IPS-18a (cell line): ENCODE measurements at regions not wholly inside any gene's neighbourhood (a gene's known extent, or its start where the extent isn't known, plus 50 kb on each side); places are given as distances from the start of the nearest gene placed in this dataset.
"Not testable (repeated sequence)": the region's sequence is repeated elsewhere in the genome, so short reads cannot be mapped to it uniquely, and the experiment has no call there.

Experiments
- H3K27ac ChIP-seq: one replicate; pipeline ENCODE4 v1.5.1; 2013; ENCODE audit warnings: low read length
- H3K27me3 ChIP-seq: one replicate; pipeline ENCODE4 v1.6.1; 2013; ENCODE audit warnings: mild to moderate bottlenecking, low read length; ENCODE audit not compliant: control insufficient read depth, insufficient read depth
- H3K36me3 ChIP-seq: one replicate; pipeline ENCODE4 v1.6.1; 2013; ENCODE audit warnings: low read depth, low read length; ENCODE audit not compliant: control insufficient read depth
- H3K4me1 ChIP-seq: one replicate; pipeline ENCODE4 v1.6.1; 2013; ENCODE audit warnings: low read depth, low read length; ENCODE audit not compliant: control insufficient read depth
- H3K4me3 ChIP-seq: one replicate; pipeline ENCODE4 v1.5.1; 2013; ENCODE audit warnings: low read length
- H3K9ac ChIP-seq: one replicate; pipeline ENCODE4 v1.6.1; 2013; ENCODE audit warnings: mild to moderate bottlenecking, low read length, moderate library complexity
- H3K9me3 ChIP-seq: one replicate; pipeline ENCODE4 v1.6.1; 2013; ENCODE audit warnings: low read depth, low read length; ENCODE audit not compliant: control insufficient read depth

DNA sequence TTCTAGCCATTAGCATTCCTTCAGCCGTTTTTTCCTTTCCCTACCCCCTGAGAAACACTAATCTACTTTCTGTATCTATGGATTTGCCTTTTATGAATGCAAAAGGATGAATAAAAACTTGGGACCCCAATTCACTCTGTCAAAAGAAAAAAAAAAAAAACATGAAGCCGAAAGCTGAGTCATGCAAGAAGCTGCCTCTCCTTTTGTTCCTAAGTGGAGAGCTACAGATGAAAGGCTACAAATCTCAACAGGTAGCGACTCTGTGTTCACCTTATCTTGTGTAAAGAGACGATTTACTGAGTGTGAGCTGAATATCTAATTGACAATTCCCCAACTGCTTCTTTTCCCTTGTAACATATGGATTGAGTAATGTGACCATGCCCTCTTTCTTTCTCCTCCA is 1072.8 kb downstream of the UQCRFS1 start:
- Histone ChIP-seq H3K27ac (no peak overlapping the region), H3K9ac (no peak overlapping the region), H3K36me3 (no peaks in the 10 kb centered on the region), H3K27me3 (no peaks in the 10 kb centered on the region), H3K4me3 (no peak overlapping the region), H3K4me1 (peaks cover 4% of the 10 kb centered on the region), H3K9me3 (no peaks in the 10 kb centered on the region)

DNA sequence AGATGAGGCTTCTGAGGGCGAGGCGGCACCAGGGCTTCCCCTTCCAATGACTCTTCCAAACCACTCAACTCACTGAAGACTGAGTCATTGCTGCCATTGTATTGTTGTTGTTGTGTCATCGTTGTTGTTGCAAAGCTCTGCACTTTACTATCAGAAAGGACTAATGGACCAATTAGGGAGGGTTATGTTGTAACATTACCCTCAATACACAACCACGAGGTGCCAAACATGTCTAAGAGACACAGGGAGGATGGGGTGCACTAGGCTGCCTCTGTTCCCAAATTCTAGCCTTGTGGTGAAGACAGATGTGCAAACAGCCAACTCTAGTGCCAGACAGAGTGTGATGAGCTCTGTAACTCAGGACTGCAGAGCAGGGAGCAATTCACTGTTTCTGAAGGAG is 1075.2 kb downstream of the UQCRFS1 start:
- no peak overlapping the region for H3K27ac ChIP-seq
- H3K27me3 ChIP-seq: no peaks in the 10 kb centered on the region
- H3K9ac ChIP-seq: no peak overlapping the region
- H3K4me3 ChIP-seq: no peak overlapping the region
- H3K36me3 ChIP-seq: no peaks in the 10 kb centered on the region
- peaks cover under 1% of the 10 kb centered on the region for H3K4me1 ChIP-seq
- H3K9me3 ChIP-seq: no peaks in the 10 kb centered on the region

DNA sequence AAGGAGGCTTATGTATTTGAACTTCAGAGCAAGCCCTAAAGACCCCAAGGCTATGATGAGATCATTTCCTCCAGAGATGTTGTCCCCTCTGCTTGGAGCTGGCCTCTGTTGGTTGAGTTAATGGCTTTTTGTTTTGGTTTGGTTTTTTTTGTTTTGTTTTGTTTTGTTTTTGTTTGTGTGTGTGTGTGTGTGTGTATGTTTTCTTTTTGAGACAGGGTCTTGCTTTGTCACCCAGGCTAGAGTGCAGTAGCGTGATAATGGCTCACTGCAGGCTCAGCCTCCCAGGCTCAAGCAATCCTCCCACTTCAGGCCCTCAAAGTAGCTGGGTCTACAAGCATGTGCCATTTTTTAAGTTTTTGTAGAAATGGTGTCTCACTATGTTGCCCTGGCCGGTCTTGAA is 1076.2 kb downstream of the UQCRFS1 start:
- H3K9ac ChIP-seq: no peak overlapping the region
- no peaks in the 10 kb centered on the region for H3K36me3 ChIP-seq
- no peaks in the 10 kb centered on the region for H3K4me1 ChIP-seq
- H3K9me3 ChIP-seq: no peaks in the 10 kb centered on the region
- no peak overlapping the region for H3K27ac ChIP-seq
- no peaks in the 10 kb centered on the region for H3K27me3 ChIP-seq
- no peak overlapping the region for H3K4me3 ChIP-seq

DNA sequence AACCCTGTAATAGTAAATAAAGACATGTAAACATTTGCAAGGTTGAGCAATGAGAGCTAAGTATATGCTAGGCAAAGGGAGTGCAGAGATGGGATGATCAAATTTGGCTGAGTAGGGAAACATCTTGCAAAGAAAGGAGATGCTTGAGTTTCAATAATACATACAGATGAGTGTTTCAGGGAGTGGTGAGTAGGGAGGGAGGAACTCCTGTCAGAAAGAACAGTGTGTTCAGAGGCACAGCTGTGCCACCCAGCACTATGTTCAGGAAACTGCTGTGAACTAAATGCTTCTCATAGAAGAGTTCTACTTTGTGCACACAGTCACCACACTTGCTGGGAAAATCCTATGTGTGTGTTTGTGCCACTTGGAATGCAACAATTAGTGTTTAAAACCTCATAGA is 1077.1 kb downstream of the UQCRFS1 start:
- Histone ChIP-seq H3K4me1 (no peaks in the 10 kb centered on the region), H3K36me3 (no peaks in the 10 kb centered on the region), H3K27me3 (no peaks in the 10 kb centered on the region), H3K4me3 (no peak overlapping the region), H3K9ac (no peak overlapping the region), H3K27ac (no peak overlapping the region), H3K9me3 (no peaks in the 10 kb centered on the region)

DNA sequence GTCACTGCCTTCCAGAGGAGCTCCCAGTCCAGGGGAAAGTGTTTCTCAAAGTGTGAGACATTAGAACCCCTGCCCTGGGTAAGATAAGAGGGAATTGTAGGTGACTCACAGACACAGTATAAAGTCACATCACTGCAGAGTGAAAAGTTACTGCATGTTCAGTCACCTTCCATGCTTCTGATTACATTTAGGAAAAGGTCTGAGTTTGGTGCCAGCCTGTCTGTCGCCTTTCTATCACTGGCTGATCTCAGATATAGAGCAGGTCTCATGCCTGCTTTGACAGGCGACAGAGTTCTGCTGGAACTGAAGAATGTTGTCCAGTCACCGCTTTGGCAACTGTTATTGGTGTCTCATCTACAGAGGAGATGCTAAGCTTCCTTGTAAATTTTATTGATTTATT is 1078.6 kb downstream of the UQCRFS1 start:
- H3K4me3 ChIP-seq: no peak overlapping the region
- H3K4me1 ChIP-seq: peaks cover 6% of the 10 kb centered on the region
- H3K27ac ChIP-seq: no peak overlapping the region
- no peaks in the 10 kb centered on the region for H3K9me3 ChIP-seq
- no peaks in the 10 kb centered on the region for H3K27me3 ChIP-seq
- no peaks in the 10 kb centered on the region for H3K36me3 ChIP-seq
- no peak overlapping the region for H3K9ac ChIP-seq

DNA sequence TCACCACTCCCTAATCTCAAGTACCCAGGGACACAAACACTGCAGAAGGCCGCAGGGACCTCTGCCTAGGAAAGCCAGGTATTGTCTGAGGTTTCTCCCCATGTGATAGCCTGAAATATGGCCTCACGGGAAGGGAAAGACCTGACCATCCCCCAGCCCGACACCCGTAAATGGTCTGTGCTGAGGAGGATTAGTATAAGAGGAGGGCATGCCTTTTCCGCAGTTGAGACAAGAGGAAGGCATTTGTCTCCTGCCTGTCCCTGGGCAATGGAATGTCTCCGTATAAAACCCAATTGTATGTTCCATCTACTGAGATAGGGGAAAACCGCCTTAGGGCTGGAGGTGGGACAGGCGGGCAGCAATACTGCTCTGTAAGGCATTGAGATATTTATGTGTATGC is 1082.1 kb downstream of the UQCRFS1 start:
- H3K9me3 ChIP-seq: not testable (repeated sequence)

DNA sequence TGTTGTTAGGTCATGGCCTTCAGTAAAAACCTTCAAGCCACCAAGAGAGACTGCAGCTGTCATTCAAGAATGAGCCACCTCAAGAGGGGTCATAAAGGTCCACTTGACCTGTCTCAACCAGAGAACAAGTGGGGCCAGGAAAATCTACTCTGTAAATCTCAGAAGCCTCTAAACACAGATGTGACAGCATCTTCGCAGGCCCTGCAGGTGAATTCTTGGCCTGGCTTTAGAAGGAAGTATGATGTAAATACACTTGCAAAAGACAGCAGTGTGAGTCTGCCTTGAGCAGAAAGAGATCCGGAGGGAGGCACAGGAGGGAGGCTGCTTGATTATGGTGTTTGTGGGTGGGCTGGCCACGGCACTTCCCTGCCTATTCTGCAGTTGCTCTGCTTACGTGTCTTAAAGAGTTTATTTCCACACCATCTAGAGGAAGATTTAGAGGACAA is 1082.9 kb downstream of the UQCRFS1 start:
- H3K9me3 ChIP-seq: no peaks in the 10 kb centered on the region
- H3K4me3 ChIP-seq: no peak overlapping the region
- no peaks in the 10 kb centered on the region for H3K36me3 ChIP-seq
- peaks cover 6% of the 10 kb centered on the region for H3K4me1 ChIP-seq
- no peak overlapping the region for H3K9ac ChIP-seq
- H3K27ac ChIP-seq: no peak overlapping the region
- H3K27me3 ChIP-seq: no peaks in the 10 kb centered on the region

More for the DNA sequence above, 1082.1 kb downstream of the UQCRFS1 start:
- not testable (repeated sequence) for H3K4me3 ChIP-seq, H3K36me3 ChIP-seq, H3K27ac ChIP-seq, H3K4me1 ChIP-seq, H3K9ac ChIP-seq, H3K27me3 ChIP-seq

DNA sequence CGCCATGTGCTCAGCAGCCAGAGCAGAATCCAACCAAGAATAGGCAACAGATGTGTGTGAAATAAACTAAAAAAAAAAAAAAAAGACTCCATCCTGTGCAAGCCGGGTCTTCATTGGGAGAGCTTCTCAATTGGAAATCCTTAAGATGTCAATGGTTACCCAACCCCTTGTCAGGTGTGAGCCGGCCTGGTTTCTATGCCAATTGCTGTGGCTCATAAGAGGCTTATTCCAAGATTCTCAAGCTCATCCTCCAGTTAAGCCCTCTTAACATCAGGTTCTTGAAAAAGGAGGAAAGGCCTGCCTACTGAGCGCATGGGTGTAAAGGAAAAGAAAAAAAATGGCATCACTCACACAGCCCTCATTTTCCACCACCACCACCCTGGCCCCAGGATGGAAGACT is 1084.6 kb downstream of the UQCRFS1 start:
- Histone ChIP-seq H3K27ac (no peak overlapping the region), H3K4me3 (no peak overlapping the region), H3K9me3 (no peaks in the 10 kb centered on the region), H3K9ac (no peak overlapping the region), H3K4me1 (peaks cover 6% of the 10 kb centered on the region), H3K36me3 (no peaks in the 10 kb centered on the region), H3K27me3 (no peaks in the 10 kb centered on the region)

DNA sequence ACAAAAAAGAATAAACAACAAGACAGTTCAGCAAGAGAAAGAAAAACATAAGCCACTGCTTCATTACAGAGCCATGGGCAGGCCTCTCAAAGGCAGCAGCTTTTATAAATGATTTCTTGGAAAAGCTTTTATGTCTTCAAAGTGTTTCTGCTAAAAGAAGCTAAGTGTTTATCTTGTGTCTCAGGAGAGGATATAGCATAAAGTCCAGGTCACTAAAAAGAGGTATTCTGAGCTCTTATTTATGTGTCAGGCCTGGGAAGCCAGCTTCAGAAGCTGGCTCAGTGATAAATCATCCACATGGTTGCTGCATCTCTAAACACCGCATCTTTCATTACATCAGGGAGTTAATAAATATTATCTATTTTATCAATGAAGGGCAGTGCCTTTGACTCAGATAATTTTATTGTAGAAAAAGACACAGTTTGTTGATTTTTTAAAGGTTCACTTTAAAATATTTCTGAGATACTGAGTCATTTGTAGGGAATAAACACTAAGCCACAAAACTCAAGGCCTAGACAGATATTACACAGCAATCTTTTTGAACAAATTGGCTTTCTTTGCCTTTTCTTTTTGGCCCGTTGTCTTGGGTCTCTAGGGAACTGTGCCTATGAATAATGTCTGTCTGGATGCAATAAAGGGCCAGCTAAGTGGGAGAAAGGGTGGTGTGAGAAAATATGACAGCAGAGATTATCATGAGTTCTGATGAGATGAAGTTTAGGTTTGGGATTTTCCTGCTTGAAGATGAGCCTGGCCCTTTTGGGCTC is 1086.6 kb downstream of the UQCRFS1 start:
- no peaks in the 10 kb centered on the region for H3K36me3 ChIP-seq
- no peaks in the 10 kb centered on the region for H3K9me3 ChIP-seq
- H3K9ac ChIP-seq: no peak overlapping the region
- no peaks in the 10 kb centered on the region for H3K27me3 ChIP-seq
- peaks cover 6% of the 10 kb centered on the region for H3K4me1 ChIP-seq
- H3K4me3 ChIP-seq: no peak overlapping the region
- H3K27ac ChIP-seq: no peak overlapping the region

DNA sequence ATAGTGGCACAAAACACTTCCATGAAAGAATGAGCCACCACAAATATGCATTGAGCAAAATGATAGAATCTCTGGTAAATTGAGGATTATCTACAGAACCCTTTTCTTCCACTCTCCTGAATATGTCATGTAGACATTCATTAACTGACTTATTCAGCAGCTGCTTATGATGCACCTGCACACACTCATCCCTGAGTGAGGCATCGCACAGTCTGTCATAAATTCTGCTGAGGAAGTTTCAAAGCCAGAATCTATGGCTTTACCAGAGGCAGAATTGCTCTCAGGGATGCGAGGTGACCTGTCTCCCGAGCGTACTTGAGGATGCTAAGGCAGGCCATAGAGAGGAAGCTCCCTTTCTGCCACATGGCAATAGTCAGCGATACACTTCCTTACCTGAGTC is 1090.2 kb downstream of the UQCRFS1 start:
- H3K4me1 ChIP-seq: no peaks in the 10 kb centered on the region
- no peaks in the 10 kb centered on the region for H3K9me3 ChIP-seq
- no peak overlapping the region for H3K4me3 ChIP-seq
- no peaks in the 10 kb centered on the region for H3K27me3 ChIP-seq
- no peak overlapping the region for H3K9ac ChIP-seq
- no peaks in the 10 kb centered on the region for H3K36me3 ChIP-seq
- no peak overlapping the region for H3K27ac ChIP-seq

DNA sequence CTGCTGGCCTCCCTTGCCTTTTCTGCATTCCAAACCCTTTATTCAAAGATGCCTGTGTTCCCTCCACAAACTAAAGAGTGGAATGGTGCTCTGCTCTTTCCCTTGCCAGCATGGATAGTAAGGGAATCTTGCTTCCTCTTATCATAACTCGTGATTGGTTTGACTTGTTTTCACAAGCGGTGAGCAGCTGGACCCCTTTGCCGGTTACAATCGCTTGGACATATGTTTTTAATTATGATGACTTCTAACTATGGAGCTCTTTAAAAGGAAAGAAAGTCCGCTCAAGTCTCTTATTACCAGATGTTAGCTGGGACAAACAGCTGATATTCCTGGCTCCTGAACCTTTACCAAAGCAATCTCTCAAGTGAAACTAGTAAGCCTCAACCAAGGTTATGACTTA is 1094.7 kb downstream of the UQCRFS1 start:
- H3K36me3 ChIP-seq: no peaks in the 10 kb centered on the region
- H3K9ac ChIP-seq: no peak overlapping the region
- H3K9me3 ChIP-seq: no peaks in the 10 kb centered on the region
- H3K27me3 ChIP-seq: no peaks in the 10 kb centered on the region
- no peak overlapping the region for H3K27ac ChIP-seq
- no peak overlapping the region for H3K4me3 ChIP-seq
- H3K4me1 ChIP-seq: no peaks in the 10 kb centered on the region

DNA sequence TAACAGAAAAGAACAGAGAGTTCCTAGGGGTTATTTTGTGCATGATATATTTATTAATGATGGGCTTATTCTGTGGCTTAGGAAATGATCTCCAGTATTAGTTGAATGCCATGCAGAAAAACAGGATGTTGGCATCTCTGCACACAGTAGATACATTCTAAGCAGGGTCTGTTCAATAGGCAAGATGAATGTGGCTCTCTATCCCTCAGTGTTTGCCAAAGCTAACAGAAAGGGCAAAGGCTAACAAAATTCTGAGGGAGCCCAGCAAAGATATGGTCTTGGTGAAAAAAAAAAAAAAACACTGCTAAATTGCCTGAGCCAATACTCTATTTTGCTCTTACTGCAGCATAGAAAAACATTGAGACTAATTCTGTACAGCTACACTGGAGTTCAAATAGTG is 1095.8 kb downstream of the UQCRFS1 start:
- no peak overlapping the region for H3K9ac ChIP-seq
- no peak overlapping the region for H3K4me3 ChIP-seq
- H3K27me3 ChIP-seq: no peaks in the 10 kb centered on the region
- H3K4me1 ChIP-seq: no peaks in the 10 kb centered on the region
- no peaks in the 10 kb centered on the region for H3K9me3 ChIP-seq
- H3K27ac ChIP-seq: no peak overlapping the region
- no peaks in the 10 kb centered on the region for H3K36me3 ChIP-seq
